ENCODE measurements at regions not wholly inside any gene's neighbourhood (a gene's known extent, or its start where the extent isn't known, plus 50 kb on each side); places are given as distances from the start of the nearest gene placed in this dataset.

GRCh38 chr9:73468716-73469115 is 317.1 kb downstream of the ANXA1 start:
- TF ChIP-seq, protein P1, sequence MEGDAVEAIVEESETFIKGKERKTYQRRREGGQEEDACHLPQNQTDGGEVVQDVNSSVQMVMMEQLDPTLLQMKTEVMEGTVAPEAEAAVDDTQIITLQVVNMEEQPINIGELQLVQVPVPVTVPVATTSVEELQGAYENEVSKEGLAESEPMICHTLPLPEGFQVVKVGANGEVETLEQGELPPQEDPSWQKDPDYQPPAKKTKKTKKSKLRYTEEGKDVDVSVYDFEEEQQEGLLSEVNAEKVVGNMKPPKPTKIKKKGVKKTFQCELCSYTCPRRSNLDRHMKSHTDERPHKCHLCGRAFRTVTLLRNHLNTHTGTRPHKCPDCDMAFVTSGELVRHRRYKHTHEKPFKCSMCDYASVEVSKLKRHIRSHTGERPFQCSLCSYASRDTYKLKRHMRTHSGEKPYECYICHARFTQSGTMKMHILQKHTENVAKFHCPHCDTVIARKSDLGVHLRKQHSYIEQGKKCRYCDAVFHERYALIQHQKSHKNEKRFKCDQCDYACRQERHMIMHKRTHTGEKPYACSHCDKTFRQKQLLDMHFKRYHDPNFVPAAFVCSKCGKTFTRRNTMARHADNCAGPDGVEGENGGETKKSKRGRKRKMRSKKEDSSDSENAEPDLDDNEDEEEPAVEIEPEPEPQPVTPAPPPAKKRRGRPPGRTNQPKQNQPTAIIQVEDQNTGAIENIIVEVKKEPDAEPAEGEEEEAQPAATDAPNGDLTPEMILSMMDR (IDR thresholded peaks at IDR 0.05; ENCODE audit: insufficient read depth, low read length) = no peak
- no peak for DNase-seq (ENCODE audit: low read depth)
- H3K4me3 ChIP-seq (ENCODE audit: low read depth, low read length) = no peak overlapping the region

GRCh38 chr9:73470766-73471165 is 319.1 kb downstream of the ANXA1 start:
- H3K4me3 ChIP-seq (ENCODE audit: low read depth, low read length) = no peak overlapping the region
- TF ChIP-seq, protein P1 (IDR thresholded peaks at IDR 0.05; ENCODE audit: insufficient read depth, low read length) = no peak
- DNase-seq (ENCODE audit: low read depth) = no peak

DNA sequence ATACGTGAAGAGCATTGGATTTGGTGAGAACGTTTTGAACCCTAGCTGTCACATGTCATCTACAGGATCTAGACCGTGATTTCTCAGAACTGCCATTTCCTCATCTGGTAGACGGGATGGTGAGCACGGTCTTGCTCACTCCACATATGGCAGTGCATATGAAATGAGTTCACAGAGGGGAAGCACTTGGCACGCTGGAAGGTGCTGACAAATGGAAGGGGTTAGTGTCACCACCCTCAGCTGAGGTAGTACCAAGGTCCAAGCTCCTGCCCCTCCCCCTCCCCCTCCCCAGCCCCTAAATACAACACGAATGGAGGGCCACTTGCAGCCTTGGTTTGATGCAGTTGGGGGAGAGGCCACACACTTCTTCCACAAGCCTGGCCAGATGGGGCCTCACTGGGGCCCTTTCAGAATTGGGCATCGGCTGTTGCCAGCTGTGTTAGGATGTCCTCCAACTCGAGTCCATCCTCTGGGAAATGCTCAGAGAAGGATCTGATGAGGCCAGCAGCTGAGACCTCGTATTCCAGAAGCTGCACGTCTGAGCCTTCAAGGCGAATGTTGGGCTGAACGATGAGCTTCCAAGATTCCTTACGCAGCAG is 322.4 kb downstream of the ANXA1 start:
- no peak for DNase-seq (ENCODE audit: low read depth)
- TF ChIP-seq, protein P1 (IDR thresholded peaks at IDR 0.05; ENCODE audit: insufficient read depth, low read length) = no peak
- H3K4me3 ChIP-seq (ENCODE audit: low read depth, low read length) = no peak overlapping the region

GRCh38 chr9:73474625-73475024 is 323.0 kb downstream of the ANXA1 start:
- no peak overlapping the region for H3K4me3 ChIP-seq (ENCODE audit: low read depth, low read length)
- TF ChIP-seq, protein P1 (IDR thresholded peaks at IDR 0.05; ENCODE audit: insufficient read depth, low read length) = no peak
- no peak for DNase-seq (ENCODE audit: low read depth)

DNA sequence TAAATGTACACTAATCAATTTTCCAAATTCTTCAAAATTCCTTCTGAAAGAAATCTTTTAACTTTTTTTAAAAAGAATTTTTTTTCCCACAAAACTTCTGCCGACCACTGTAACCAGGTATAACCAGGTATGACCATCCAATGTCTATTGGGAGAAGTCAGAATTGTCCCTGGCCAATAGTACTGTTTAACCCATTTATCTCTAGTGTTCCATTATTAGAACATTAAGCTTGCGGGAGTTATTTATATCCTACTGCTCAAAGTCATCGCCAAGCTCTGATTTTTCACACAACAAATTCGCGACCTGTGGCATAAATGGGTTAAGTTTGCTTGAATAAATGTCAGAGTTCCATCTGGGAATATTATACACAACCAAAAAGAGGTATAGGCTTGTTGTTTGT is 343.2 kb downstream of the ANXA1 start:
- H3K4me3 ChIP-seq (ENCODE audit: low read depth, low read length) = no peak overlapping the region
- TF ChIP-seq, protein P1 (IDR thresholded peaks at IDR 0.05; ENCODE audit: insufficient read depth, low read length) = no peak
- no peak for DNase-seq (ENCODE audit: low read depth)

GRCh38 chr9:73497796-73498195 is 346.1 kb downstream of the ANXA1 start:
- no peak overlapping the region for H3K4me3 ChIP-seq (ENCODE audit: low read depth, low read length)
- TF ChIP-seq, protein P1 (IDR thresholded peaks at IDR 0.05; ENCODE audit: insufficient read depth, low read length) = no peak
- DNase-seq (ENCODE audit: low read depth) = no peak

- TF ChIP-seq, protein P1 (IDR thresholded peaks at IDR 0.05; ENCODE audit: insufficient read depth, low read length) = no peak
- no peak for DNase-seq (ENCODE audit: low read depth)
- H3K4me3 ChIP-seq (ENCODE audit: low read depth, low read length) = no peak overlapping the region
These were observed 363.6 kb downstream of the ANXA1 start for GRCh38 chr9:73515216-73515615.

All from fibroblast of the aortic adventitia (primary cell).